HCT116 (cell line): ENCODE measurements at regions not wholly inside any gene's neighbourhood (a gene's known extent, or its start where the extent isn't known, plus 50 kb on each side); places are given as distances from the start of the nearest gene placed in this dataset.

Experiments used
- ATAC-seq: fragments of 200-7000 bp; cut with Tn5 transposase; 2 replicates; pipeline ENCODE4 v1.9.1; 2020; ENCODE audit warnings: mild to moderate bottlenecking, moderate library complexity
- BruUV-seq: library from RNA; stranded (reverse); fragments of 400-500 nt; replicated peaks from 2 replicates; lab custom pipeline; 2021; lab: Mats Ljungman, UMichigan
- CTCF ChIA-PET: fragments of 300-600 bp; sonication (Branson Sonifier 250); formaldehyde crosslinking; loops from one replicate; lab custom pipeline; 2021; ENCODE audit warnings: antibody characterized with exemption; lab: Charles Lee
- POLR2A ChIA-PET: fragments of 300-600, 350-600 bp; sonication (Branson Sonifier 250); formaldehyde crosslinking; loops from one replicate; lab custom pipeline; 2021; ENCODE audit warnings: antibody characterized with exemption; lab: Charles Lee
- RAD21 ChIA-PET, 2 experiments: fragments of 300-600 bp; sonication (Branson Sonifier 250); formaldehyde crosslinking; loops; one replicate each; lab custom pipeline; 2023; ENCODE audit warnings: low total read pairs in 2 of 2; ENCODE audit not compliant: uncharacterized antibody in 2 of 2, unreplicated experiment in 2 of 2, low non-redundant PET in 1 of 2; lab: Charles Lee
- DNase-seq: peaks from one replicate; pipeline ENCODE4 v3.0.0-alpha.2; 2010; ENCODE audit warnings: low read depth, low spot score
- H2AFZ ChIP-seq: fragments of 200-600 bp; shearing (Covaris generic), sonication (generic); 2 replicates; pipeline ENCODE4 v1.6.1; 2017; ENCODE audit warnings: low read depth, mixed run types, mixed read lengths, antibody characterized with exemption, low read length; ENCODE audit not compliant: poor library complexity, severe bottlenecking
- H3K27ac ChIP-seq: 2 replicates; pipeline ENCODE4 v1.5.1; 2012; ENCODE audit warnings: low read depth, low read length
- H3K27me3 ChIP-seq: fragments of 200-600 bp; sonication (generic); 2 replicates; pipeline ENCODE4 v1.6.1; 2016; ENCODE audit warnings: mixed run types, low read length, mixed read lengths; ENCODE audit not compliant: insufficient read depth
- H3K36me3 ChIP-seq, 2 experiments: fragments of 200-500 bp in 1 of 2; fragments of 200-600 bp in 1 of 2; sonication (Bioruptor generic) in 1 of 2; sonication (generic) in 1 of 2; 2 replicates each; pipeline versions ENCODE4 v1.5.1 to v1.6.1; 2014 to 2016; ENCODE audit warnings: low read length in 2 of 2, inconsistent platforms in 1 of 2, mixed read lengths in 1 of 2, mixed run types in 1 of 2; ENCODE audit not compliant: insufficient read depth in 2 of 2, control insufficient read depth in 1 of 2
- H3K4me1 ChIP-seq, 2 experiments: fragments of 200-600 bp in 1 of 2; sonication (generic) in 1 of 2; 2 replicates each; pipeline versions ENCODE4 v1.5.1 to v1.6.1; 2012 to 2017; ENCODE audit warnings: low read length in 2 of 2, inconsistent platforms in 1 of 2, mild to moderate bottlenecking in 1 of 2, mixed read lengths in 1 of 2, mixed run types in 1 of 2, moderate library complexity in 1 of 2; ENCODE audit not compliant: insufficient read depth in 2 of 2, control insufficient read depth in 1 of 2
- H3K4me2 ChIP-seq: fragments of 200-600 bp; sonication (generic); 2 replicates; pipeline ENCODE4 v1.6.1; 2017; ENCODE audit warnings: mixed run types, low read length, mixed read lengths
- H3K4me3 ChIP-seq, 2 experiments: fragments of 200-600 bp in 1 of 2; sonication (generic) in 1 of 2; replicated peaks in 1 of 2; 2 replicates each; pipeline ENCODE4 v1.5.1; 2011 to 2016; ENCODE audit warnings: low read length in 2 of 2, control low read depth in 1 of 2, low read depth in 1 of 2, mild to moderate bottlenecking in 1 of 2, mixed read lengths in 1 of 2, mixed run types in 1 of 2
- H3K79me2 ChIP-seq: fragments of 200-600 bp; sonication (generic); 2 replicates; pipeline ENCODE4 v1.6.1; 2017; ENCODE audit warnings: mild to moderate bottlenecking, mixed run types, low read length, moderate library complexity, mixed read lengths; ENCODE audit not compliant: insufficient read depth
- H3K9ac ChIP-seq: fragments of 200-600 bp; sonication (generic); 2 replicates; pipeline ENCODE4 v1.6.1; 2016; ENCODE audit warnings: low read length, mixed read lengths
- H3K9me2 ChIP-seq: fragments of 200-600 bp; sonication (generic), shearing (Covaris generic); 2 replicates; pipeline ENCODE4 v1.6.1; 2017; ENCODE audit warnings: mixed run types, mild to moderate bottlenecking, moderate library complexity; ENCODE audit not compliant: insufficient read depth
- H3K9me3 ChIP-seq, 2 experiments: fragments of 200-500 bp in 1 of 2; fragments of 200-600 bp in 1 of 2; sonication (Bioruptor generic) in 1 of 2; sonication (generic) in 1 of 2; 2 replicates each; pipeline ENCODE4 v1.6.1; 2014 to 2017; ENCODE audit warnings: low read length in 2 of 2, mixed read lengths in 2 of 2, inconsistent platforms in 1 of 2, low read depth in 1 of 2, mild to moderate bottlenecking in 1 of 2, mixed run types in 1 of 2, moderate library complexity in 1 of 2; ENCODE audit not compliant: control insufficient read depth in 1 of 2, insufficient read depth in 1 of 2
- H4K20me1 ChIP-seq: fragments of 200-600 bp; sonication (generic), shearing (Covaris generic); 2 replicates; pipeline ENCODE4 v1.6.1; 2017; ENCODE audit warnings: mixed run types, mild to moderate bottlenecking, moderate library complexity; ENCODE audit not compliant: insufficient read depth
- CBX3 ChIP-seq: IDR thresholded peaks from 2 replicates; pipeline ENCODE4 v1.6.1; 2012; ENCODE audit warnings: low read depth
- CEBPB ChIP-seq: IDR thresholded peaks from 2 replicates; pipeline ENCODE4 v1.6.1; 2012; ENCODE audit warnings: low read depth
- EGR1 ChIP-seq: IDR thresholded peaks from 2 replicates; pipeline ENCODE4 v1.6.1; 2012; ENCODE audit warnings: low read depth
- ELF1 ChIP-seq: IDR thresholded peaks from 2 replicates; pipeline ENCODE4 v1.6.1; 2012; ENCODE audit warnings: low read depth, borderline replicate concordance
- EZH2 ChIP-seq: fragments of 200-600 bp; sonication (generic); IDR thresholded peaks from 2 replicates; pipeline ENCODE4 v1.6.1; 2017; ENCODE audit warnings: antibody characterized with exemption, mixed run types
- EZH2phosphoT487 ChIP-seq: fragments of 200-600 bp; IDR thresholded peaks from 2 replicates; pipeline ENCODE4 v1.6.1; 2018; ENCODE audit warnings: antibody characterized with exemption, borderline replicate concordance
- FOSL1 ChIP-seq: IDR thresholded peaks from 2 replicates; pipeline ENCODE4 v1.6.1; 2012; ENCODE audit warnings: low read depth
- JUND ChIP-seq: IDR thresholded peaks from 2 replicates; pipeline ENCODE4 v1.6.1; 2012
- POLR2A ChIP-seq: IDR thresholded peaks from 2 replicates; pipeline ENCODE4 v1.7.0; 2011; ENCODE audit warnings: borderline replicate concordance; ENCODE audit not compliant: insufficient read depth, insufficient read length; ENCODE audit errors: extremely low read depth
- POLR2AphosphoS5 ChIP-seq: IDR thresholded peaks from 2 replicates; pipeline ENCODE4 v1.6.1; 2011; ENCODE audit warnings: mild to moderate bottlenecking, low read depth, low read length, moderate library complexity
- RAD21 ChIP-seq: IDR thresholded peaks from 2 replicates; pipeline ENCODE4 v1.6.1; 2012; ENCODE audit warnings: low read depth, mild to moderate bottlenecking
- SIN3A ChIP-seq: IDR thresholded peaks from 2 replicates; pipeline ENCODE4 v1.6.1; 2012; ENCODE audit warnings: low read depth
- SP1 ChIP-seq: IDR thresholded peaks from 2 replicates; pipeline ENCODE4 v1.6.1; 2012; ENCODE audit warnings: low read depth
- TCF7L2 ChIP-seq: IDR thresholded peaks from 2 replicates; pipeline ENCODE4 v1.7.0; 2011; ENCODE audit warnings: borderline replicate concordance, inconsistent platforms; ENCODE audit not compliant: insufficient read depth, insufficient read length; ENCODE audit errors: extremely low read depth
- ZFX ChIP-seq: fragments of 450-650 bp; IDR thresholded peaks from 2 replicates; pipeline ENCODE4 v1.6.1; 2017
- ZNF274 ChIP-seq: fragments of 200-500 bp; sonication (Bioruptor generic); IDR thresholded peaks from 2 replicates; pipeline ENCODE4 v1.6.1; 2014; ENCODE audit warnings: mild to moderate bottlenecking, low read depth, low read length, inconsistent platforms
- intact Hi-C: fragments of 100-400 bp; cut with micrococcal nuclease; formaldehyde crosslinking; loops from 2 replicates; pipeline ENCODE4 v1.10.0; 2022
- TF ChIP-seq, protein P1 (sequence below): IDR thresholded peaks from 2 replicates; pipeline ENCODE4 v1.6.1; 2012
- TF ChIP-seq, protein P2 (sequence below): IDR thresholded peaks from 2 replicates; pipeline ENCODE4 v1.6.1; 2011; ENCODE audit warnings: mild to moderate bottlenecking, low read length, moderate library complexity; ENCODE audit not compliant: insufficient replicate concordance; ENCODE audit errors: extremely low read depth

DNA sequence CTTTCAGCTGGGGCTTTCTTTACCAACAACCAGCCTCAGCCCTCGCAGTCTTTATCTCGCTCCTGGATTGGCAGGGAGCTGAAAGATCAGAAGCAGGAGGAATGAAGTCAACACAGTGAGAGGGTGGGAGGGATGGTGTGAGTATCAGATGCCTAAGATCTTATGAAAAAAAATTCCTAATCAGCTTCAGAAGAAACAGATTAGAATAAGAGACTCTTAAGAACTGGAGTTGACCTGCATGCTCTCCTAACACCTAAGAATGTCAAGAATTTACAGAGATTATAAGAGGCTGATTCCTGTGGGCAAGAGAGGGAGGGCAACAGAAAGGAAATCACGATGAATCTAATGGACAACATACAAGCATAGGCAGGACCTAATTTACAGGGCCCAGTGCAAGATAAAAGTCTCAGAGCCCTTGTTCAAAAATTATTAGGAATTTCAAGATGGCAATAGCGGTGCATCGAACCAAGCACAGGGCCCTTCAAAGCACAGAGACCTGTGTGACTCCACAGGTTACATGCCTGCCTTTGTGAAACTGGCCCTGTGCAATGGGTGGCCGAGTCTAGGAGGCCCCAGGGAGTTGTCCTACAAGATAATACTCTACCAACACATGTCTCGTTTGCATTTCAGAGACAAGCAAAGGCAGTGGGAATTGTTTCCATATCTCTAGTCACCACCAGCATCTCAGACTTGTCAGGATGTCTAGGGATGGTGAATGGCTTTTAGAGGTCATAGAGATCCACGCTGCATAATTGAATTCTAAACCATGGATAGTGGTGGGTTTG, 65.3 kb upstream of the PPP2R5A start:
- Histone ChIP-seq H3K4me2 (no peak overlapping the region), H3K36me3 (no peaks in the 10 kb centered on the region), H3K79me2 (no peaks in the 10 kb centered on the region), H3K27me3 (no peaks in the 10 kb centered on the region), H2AFZ (no peak overlapping the region)
- CTCF ChIA-PET = no interaction called here
- no peak for ATAC-seq
- TF ChIP-seq CBX3 (no peak), TCF7L2 (no peak), ZNF274 (no peak), JUND (no peak), POLR2A (no peak), CEBPB (no peak)
- TF ChIP-seq, all 23 proteins: peak for 0
- Histone ChIP-seq H3K9ac (no peak overlapping the region), H3K4me1 (no peaks in the 10 kb centered on the region), H3K9me3 (no peaks in the 10 kb centered on the region), H3K9me2 (no peaks in the 10 kb centered on the region), H3K4me3 (no peak overlapping the region), H4K20me1 (no peaks in the 10 kb centered on the region), H3K27ac (no peak overlapping the region)
- no TSS peak for BruUV-seq
- intact Hi-C loops = no loop called here
- ChIA-PET RAD21 (no interaction called here), POLR2A (no interaction called here)
- no peak for DNase-seq

DNA sequence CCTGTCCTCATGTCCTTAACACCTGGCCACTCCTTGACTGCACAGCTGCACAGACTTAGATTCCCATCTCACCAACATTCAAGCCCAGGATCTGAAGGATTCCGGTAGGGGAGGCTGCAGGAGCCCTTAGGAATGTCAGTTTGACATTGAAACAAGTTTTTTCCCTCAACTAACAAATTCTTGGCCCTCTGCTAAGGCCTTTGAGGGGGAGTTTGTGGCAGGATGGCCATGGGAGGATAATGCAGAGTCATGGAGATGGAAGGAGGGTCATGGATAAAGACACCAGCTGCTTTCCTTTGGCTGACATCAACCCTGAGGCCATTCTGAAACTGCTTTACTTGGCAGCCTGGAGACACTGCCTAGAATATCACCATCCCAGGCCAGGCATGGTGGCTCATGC, 63.4 kb upstream of the PPP2R5A start:
- Histone ChIP-seq H3K9ac (no peak overlapping the region), H3K79me2 (no peaks in the 10 kb centered on the region), H3K4me2 (no peak overlapping the region), H3K9me3 (no peaks in the 10 kb centered on the region), H3K27me3 (no peaks in the 10 kb centered on the region), H3K27ac (no peak overlapping the region), H3K36me3 (no peaks in the 10 kb centered on the region), H3K9me2 (no peaks in the 10 kb centered on the region), H4K20me1 (no peaks in the 10 kb centered on the region), H3K4me3 (no peak overlapping the region), H3K4me1 (no peaks in the 10 kb centered on the region), H2AFZ (no peak overlapping the region)
- no TSS peak for BruUV-seq
- intact Hi-C loops = no loop called here
- CTCF ChIA-PET = no interaction called here
- POLR2A ChIA-PET = no interaction called here
- RAD21 ChIA-PET = no interaction called here
- DNase-seq (no peak), ATAC-seq (no peak)
- TF ChIP-seq ZFX = no peak
- TF ChIP-seq CEBPB = no peak
- TF ChIP-seq SIN3A = no peak
- TF ChIP-seq POLR2AphosphoS5 = no peak
- no peak for TF ChIP-seq SP1
- no peak for TF ChIP-seq RAD21
- no peak for TF ChIP-seq EGR1
- no peak for TF ChIP-seq FOSL1
- TF ChIP-seq, protein P1, sequence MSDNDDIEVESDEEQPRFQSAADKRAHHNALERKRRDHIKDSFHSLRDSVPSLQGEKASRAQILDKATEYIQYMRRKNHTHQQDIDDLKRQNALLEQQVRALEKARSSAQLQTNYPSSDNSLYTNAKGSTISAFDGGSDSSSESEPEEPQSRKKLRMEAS = no peak
- no peak for TF ChIP-seq EZH2phosphoT487
- no peak for TF ChIP-seq EZH2
- no peak for TF ChIP-seq ELF1
- TF ChIP-seq, protein P2, sequence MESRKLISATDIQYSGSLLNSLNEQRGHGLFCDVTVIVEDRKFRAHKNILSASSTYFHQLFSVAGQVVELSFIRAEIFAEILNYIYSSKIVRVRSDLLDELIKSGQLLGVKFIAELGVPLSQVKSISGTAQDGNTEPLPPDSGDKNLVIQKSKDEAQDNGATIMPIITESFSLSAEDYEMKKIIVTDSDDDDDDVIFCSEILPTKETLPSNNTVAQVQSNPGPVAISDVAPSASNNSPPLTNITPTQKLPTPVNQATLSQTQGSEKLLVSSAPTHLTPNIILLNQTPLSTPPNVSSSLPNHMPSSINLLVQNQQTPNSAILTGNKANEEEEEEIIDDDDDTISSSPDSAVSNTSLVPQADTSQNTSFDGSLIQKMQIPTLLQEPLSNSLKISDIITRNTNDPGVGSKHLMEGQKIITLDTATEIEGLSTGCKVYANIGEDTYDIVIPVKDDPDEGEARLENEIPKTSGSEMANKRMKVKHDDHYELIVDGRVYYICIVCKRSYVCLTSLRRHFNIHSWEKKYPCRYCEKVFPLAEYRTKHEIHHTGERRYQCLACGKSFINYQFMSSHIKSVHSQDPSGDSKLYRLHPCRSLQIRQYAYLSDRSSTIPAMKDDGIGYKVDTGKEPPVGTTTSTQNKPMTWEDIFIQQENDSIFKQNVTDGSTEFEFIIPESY = no peak
- no peak for TF ChIP-seq CBX3
